ENCODE measurements at regions not wholly inside any gene's neighbourhood (a gene's known extent, or its start where the extent isn't known, plus 50 kb on each side); places are given as distances from the start of the nearest gene placed in this dataset.

DNA sequence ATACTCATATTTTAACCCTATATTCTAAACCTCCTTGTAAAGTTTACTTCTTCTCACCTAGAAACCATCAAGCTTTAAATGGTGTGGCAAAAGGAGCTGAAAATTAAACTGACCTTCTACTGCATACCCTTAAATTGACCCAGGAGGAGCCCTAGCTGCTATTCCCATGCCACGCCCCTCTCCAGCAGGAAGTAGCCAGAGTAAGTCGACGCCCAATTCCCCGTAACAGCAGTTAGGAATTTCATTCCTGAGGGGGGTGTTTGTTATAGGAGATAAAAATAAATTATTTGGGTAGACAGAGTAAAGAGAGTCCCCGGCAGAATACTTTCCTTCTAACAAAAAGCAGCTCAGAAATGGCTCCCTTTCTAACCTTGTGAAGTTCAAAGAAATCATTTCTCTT lies 111.8 kb upstream of the FAM174A start:
- no peak for TF ChIP-seq ZFX (IDR thresholded peaks at IDR 0.05)
- TF ChIP-seq, protein P1, sequence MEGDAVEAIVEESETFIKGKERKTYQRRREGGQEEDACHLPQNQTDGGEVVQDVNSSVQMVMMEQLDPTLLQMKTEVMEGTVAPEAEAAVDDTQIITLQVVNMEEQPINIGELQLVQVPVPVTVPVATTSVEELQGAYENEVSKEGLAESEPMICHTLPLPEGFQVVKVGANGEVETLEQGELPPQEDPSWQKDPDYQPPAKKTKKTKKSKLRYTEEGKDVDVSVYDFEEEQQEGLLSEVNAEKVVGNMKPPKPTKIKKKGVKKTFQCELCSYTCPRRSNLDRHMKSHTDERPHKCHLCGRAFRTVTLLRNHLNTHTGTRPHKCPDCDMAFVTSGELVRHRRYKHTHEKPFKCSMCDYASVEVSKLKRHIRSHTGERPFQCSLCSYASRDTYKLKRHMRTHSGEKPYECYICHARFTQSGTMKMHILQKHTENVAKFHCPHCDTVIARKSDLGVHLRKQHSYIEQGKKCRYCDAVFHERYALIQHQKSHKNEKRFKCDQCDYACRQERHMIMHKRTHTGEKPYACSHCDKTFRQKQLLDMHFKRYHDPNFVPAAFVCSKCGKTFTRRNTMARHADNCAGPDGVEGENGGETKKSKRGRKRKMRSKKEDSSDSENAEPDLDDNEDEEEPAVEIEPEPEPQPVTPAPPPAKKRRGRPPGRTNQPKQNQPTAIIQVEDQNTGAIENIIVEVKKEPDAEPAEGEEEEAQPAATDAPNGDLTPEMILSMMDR (conservative IDR thresholded peaks at IDR 0.05), result no peak
- H3K27ac ChIP-seq, result no peak overlapping the region

DNA sequence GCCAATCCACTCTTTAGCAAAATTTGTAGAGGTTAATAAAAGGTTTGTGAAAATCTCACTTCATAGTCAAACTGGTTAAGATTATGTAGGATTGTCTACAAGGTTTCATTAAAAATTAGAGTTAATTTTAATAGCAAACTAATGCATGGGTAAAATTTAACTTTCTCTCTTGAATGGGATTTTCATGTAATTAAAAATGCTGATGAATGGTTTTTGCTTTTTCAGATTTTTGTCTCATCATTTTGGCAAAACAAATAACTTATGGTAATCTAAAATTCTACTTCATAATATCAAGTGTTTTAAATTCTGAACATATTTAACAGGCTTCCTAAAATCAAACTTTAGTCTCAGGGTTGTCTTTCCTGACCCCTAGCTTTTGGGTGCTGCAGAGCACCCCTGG lies 113.8 kb upstream of the FAM174A start:
- no peak for TF ChIP-seq ZFX (IDR thresholded peaks at IDR 0.05)
- TF ChIP-seq, protein P1 (conservative IDR thresholded peaks at IDR 0.05), result no peak
- H3K27ac ChIP-seq, result no peak overlapping the region

DNA sequence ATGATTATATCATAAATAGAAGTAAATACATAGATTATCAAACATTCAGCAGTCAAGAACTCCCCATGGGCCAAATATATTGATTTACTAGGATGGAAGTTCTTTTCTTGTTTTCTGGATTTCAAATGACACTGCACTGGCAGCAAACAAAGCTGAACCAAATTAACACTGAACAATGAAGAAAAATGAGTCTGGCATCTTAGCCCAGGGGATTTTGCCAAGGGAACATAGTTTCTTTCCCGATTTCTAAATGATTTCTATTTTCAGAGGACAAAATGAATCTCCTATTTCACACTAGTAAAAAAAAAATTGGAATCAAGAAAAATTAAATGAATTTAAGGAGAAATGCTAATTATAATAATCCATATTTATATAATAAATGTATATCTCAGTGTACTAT lies 116.9 kb upstream of the FAM174A start:
- no peak overlapping the region for H3K27ac ChIP-seq
- TF ChIP-seq ZFX (IDR thresholded peaks at IDR 0.05), result no peak
- TF ChIP-seq, protein P1 (conservative IDR thresholded peaks at IDR 0.05), result no peak

DNA sequence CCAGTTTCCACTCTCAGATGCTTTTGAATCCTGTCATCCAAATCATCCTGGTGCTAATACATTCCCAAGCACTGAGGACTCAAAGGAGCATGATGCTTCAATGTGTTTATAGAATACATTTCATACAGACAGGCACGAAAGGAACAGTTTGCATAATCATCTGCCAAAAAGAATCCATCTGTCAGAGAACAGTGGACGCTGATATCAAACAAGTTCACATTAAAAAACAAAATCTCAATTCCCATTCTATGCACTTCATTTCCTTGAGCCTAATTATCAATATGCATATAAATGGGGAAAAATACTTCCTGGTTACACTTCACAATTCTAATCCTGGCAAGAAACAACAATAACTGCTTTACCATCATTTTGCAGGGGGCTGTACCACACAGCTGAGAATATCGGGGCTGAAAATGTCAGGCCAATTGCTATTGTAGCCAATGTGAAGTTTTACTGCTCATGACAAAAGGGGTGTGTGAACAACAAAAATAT lies 125.5 kb upstream of the FAM174A start:
- TF ChIP-seq, protein P1 (conservative IDR thresholded peaks at IDR 0.05), result no peak
- TF ChIP-seq ZFX (IDR thresholded peaks at IDR 0.05), result no peak
- H3K27ac ChIP-seq, result no peak overlapping the region

DNA sequence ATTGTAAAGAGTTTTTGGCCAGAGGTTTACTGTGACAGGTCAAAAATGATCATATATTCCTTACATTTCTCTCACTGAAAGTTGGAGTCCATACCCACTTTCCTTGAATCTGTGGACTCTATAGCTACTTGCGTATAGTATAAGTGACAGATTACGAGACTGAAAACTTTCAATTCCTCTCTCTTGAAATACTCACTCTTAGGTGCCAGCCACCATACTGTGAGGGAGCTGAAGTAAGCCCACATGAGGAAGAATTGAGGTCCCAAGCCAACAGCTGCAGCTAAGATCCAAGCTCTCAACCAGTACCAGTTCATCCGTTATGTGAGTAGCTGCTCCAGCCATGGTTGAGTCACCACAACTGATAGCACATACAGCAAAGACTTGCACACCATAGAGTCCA lies 128.1 kb upstream of the FAM174A start:
- TF ChIP-seq, protein P1 (conservative IDR thresholded peaks at IDR 0.05), result no peak
- no peak for TF ChIP-seq ZFX (IDR thresholded peaks at IDR 0.05)

DNA sequence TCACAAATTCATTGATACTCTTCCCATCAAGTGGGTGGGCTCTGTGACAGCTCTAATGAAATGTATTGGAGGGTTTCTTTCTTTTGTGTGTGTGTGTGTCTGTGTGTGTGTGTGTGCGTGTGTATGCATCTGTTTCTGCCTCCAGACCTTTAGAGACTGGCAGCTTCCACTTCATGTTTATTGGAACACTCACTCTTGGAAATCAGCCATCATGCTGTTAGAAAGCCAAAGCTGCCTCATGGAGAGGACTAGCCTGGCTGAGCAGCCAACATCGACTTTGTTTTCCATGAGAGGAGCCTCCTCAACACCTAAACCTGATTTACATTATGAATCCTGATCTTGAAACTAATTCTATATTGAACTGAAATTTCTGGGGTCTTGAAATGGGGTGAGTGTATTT lies 128.5 kb upstream of the FAM174A start:
- TF ChIP-seq, protein P1 (conservative IDR thresholded peaks at IDR 0.05), result no peak
- no peak for TF ChIP-seq ZFX (IDR thresholded peaks at IDR 0.05)
- H3K27ac ChIP-seq, result no peak overlapping the region

More for the DNA sequence above, 128.1 kb upstream of the FAM174A start:
- no peak overlapping the region for H3K27ac ChIP-seq

DNA sequence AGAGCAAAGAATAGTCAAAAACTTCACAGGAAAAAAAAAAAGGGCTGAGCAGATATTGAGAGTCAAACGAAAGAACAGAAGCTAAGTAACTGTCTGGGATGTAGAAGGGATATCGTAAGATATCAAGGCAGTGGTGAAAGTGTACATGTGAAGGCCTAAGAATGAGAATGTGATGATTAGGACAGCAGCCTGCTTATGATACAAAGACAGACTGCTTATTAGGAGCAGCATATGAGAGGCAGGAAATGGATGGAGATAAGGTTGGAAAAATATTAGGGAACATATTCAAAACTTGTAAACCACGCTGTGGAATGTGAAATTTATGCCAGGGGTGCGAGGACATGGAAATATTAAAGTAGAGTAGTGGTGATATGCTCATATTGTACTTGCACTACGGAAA lies 133.1 kb upstream of the FAM174A start:
- TF ChIP-seq ZFX (IDR thresholded peaks at IDR 0.05), result no peak
- TF ChIP-seq, protein P1 (conservative IDR thresholded peaks at IDR 0.05), result no peak
- H3K27ac ChIP-seq, result no peak overlapping the region

Data from C4-2B (cell line).